Endothelial cell of umbilical vein (primary cell): ENCODE measurements at regions not wholly inside any gene's neighbourhood (a gene's known extent, or its start where the extent isn't known, plus 50 kb on each side); places are given as distances from the start of the nearest gene placed in this dataset.

Experiments
- BruUV-seq: library from RNA; stranded (reverse); fragments of 400-500 nt; replicated peaks from 2 replicates; lab custom pipeline; 2021; lab: Mats Ljungman, UMichigan
- CTCF ChIA-PET: fragments of 300-600, 350-600 bp; sonication (Branson Sonifier 250); formaldehyde crosslinking; loops from one replicate; lab custom pipeline; 2021; ENCODE audit warnings: antibody characterized with exemption, inconsistent platforms; lab: Charles Lee
- POLR2A ChIA-PET: fragments of 300-600, 350-600 bp; sonication (Branson Sonifier 250); formaldehyde crosslinking; loops from one replicate; lab custom pipeline; 2021; ENCODE audit warnings: antibody characterized with exemption, inconsistent platforms; lab: Charles Lee
- DNase-seq: peaks from one replicate; pipeline ENCODE4 v3.0.0-alpha.2; 2011; ENCODE audit warnings: low read depth, low spot score
- FAIRE-seq: peaks from 2 replicates; lab custom pipeline; 2011; peaks lifted over from hg19 to GRCh38; lab: Jason Lieb, UNC
- H2AFZ ChIP-seq: 2 replicates; pipeline ENCODE4 v1.6.0; 2012; ENCODE audit warnings: low read depth, low read length, control low read depth, inconsistent platforms
- H3K27ac ChIP-seq: 2 replicates; pipeline ENCODE4 v1.5.1; 2011; ENCODE audit warnings: low read depth, mild to moderate bottlenecking, control low read depth, low read length, moderate library complexity; ENCODE audit not compliant: insufficient read depth
- H3K27me3 ChIP-seq, 2 experiments: 2 replicates each; pipeline versions ENCODE4 v1.6.0 to v1.6.1; 2011; ENCODE audit warnings: low read length in 2 of 2, mixed read lengths in 1 of 2; ENCODE audit not compliant: control insufficient read depth in 2 of 2, insufficient read depth in 2 of 2
- H3K36me3 ChIP-seq, 2 experiments: 2 replicates in 1 of 2; 3 replicates in 1 of 2; pipeline ENCODE4 v1.5.1; 2011; ENCODE audit warnings: low read length in 2 of 2, mild to moderate bottlenecking in 1 of 2, moderate library complexity in 1 of 2; ENCODE audit not compliant: control insufficient read depth in 2 of 2, insufficient read depth in 2 of 2; ENCODE audit errors: extremely low read depth in 1 of 2
- H3K4me1 ChIP-seq: 3 replicates; pipeline ENCODE4 v1.5.1; 2011; ENCODE audit warnings: mild to moderate bottlenecking, low read length; ENCODE audit not compliant: control insufficient read depth, insufficient read depth; ENCODE audit errors: extremely low read depth
- H3K4me2 ChIP-seq: 2 replicates; pipeline ENCODE4 v1.6.1; 2011; ENCODE audit warnings: low read length, control low read depth, mixed read lengths; ENCODE audit not compliant: insufficient read depth
- H3K4me3 ChIP-seq, 3 experiments: fragments of 200-600 bp in 1 of 3; sonication (generic), shearing (Covaris generic) in 1 of 3; replicated peaks in 1 of 3; 2 replicates each; pipeline ENCODE4 v1.5.1; 2011 to 2016; ENCODE audit warnings: control low read depth in 3 of 3, low read length in 3 of 3, mild to moderate bottlenecking in 2 of 3, inconsistent platforms in 1 of 3, low read depth in 1 of 3, moderate library complexity in 1 of 3; ENCODE audit not compliant: insufficient read depth in 1 of 3
- H3K79me2 ChIP-seq: 2 replicates; pipeline ENCODE4 v1.6.0; 2012; ENCODE audit warnings: low read length, inconsistent platforms; ENCODE audit not compliant: control insufficient read depth, insufficient read depth
- H3K9ac ChIP-seq: replicated peaks from 2 replicates; pipeline ENCODE3; 2011; ENCODE audit warnings: low read length, control low read depth; ENCODE audit not compliant: insufficient read depth; ENCODE audit errors: extremely low read depth
- H3K9me1 ChIP-seq: replicated peaks from 3 replicates; pipeline ENCODE4 v1.6.0; 2011; ENCODE audit warnings: mild to moderate bottlenecking, low read length; ENCODE audit not compliant: control insufficient read depth, insufficient read depth; ENCODE audit errors: extremely low read depth
- H3K9me3 ChIP-seq: replicated peaks from 2 replicates; pipeline ENCODE4 v1.5.1; 2012; ENCODE audit warnings: low read length, inconsistent platforms; ENCODE audit not compliant: control insufficient read depth, insufficient read depth
- H4K20me1 ChIP-seq: replicated peaks from 2 replicates; pipeline ENCODE3; 2011; ENCODE audit warnings: mild to moderate bottlenecking, low read length; ENCODE audit not compliant: control insufficient read depth, insufficient read depth; ENCODE audit errors: extremely low read depth
- CTCF ChIP-seq, 2 donors: IDR thresholded peaks; 1 replicate in 1 of 2; 2 replicates in 1 of 2; pipeline ENCODE4 v1.5.1; 2011; ENCODE audit warnings: low read length in 2 of 2, mild to moderate bottlenecking in 2 of 2, moderate library complexity in 2 of 2, control low read depth in 1 of 2, inconsistent platforms in 1 of 2, low read depth in 1 of 2; ENCODE audit not compliant: insufficient read depth in 1 of 2; ENCODE audit errors: extremely low read depth in 1 of 2
- EZH2 ChIP-seq: IDR thresholded peaks from 2 replicates; pipeline ENCODE4 v1.6.1; 2012; ENCODE audit warnings: borderline replicate concordance, low read depth, mild to moderate bottlenecking, moderate library complexity, low read length, inconsistent platforms; ENCODE audit not compliant: severe bottlenecking
- FOS ChIP-seq: IDR thresholded peaks from 2 replicates; pipeline ENCODE4 v1.6.1; 2011; ENCODE audit warnings: mild to moderate bottlenecking, low read length, moderate library complexity, borderline replicate concordance; ENCODE audit not compliant: insufficient read depth
- GATA2 ChIP-seq: IDR thresholded peaks from 2 replicates; pipeline ENCODE4 v1.7.0; 2011; ENCODE audit warnings: low read depth, mild to moderate bottlenecking, moderate library complexity, mixed read lengths, low read length; ENCODE audit not compliant: insufficient read length, insufficient read depth
- JUN ChIP-seq: IDR thresholded peaks from 2 replicates; pipeline ENCODE4 v1.6.1; 2011; ENCODE audit warnings: borderline replicate concordance, low read depth; ENCODE audit not compliant: insufficient read length, insufficient read depth
- MAX ChIP-seq: IDR thresholded peaks from 2 replicates; pipeline ENCODE4 v1.6.1; 2011; ENCODE audit not compliant: insufficient read depth, insufficient read length
- MYC ChIP-seq: IDR thresholded peaks from one replicate; pipeline ENCODE4 v1.6.1; 2011; ENCODE audit warnings: mild to moderate bottlenecking, low read depth, low read length
- POLR2A ChIP-seq: IDR thresholded peaks from 2 replicates; pipeline ENCODE4 v1.6.1; 2012; ENCODE audit warnings: low read depth, mild to moderate bottlenecking, control low read depth, low read length
- POLR2AphosphoS5 ChIP-seq: IDR thresholded peaks from 2 replicates; pipeline ENCODE4 v1.6.1; 2012; ENCODE audit warnings: low read depth, mild to moderate bottlenecking, control low read depth, low read length, moderate library complexity; ENCODE audit not compliant: insufficient read depth
- dilution Hi-C: fragments of 300-500 bp; cut with MboI; formaldehyde crosslinking; loops from one replicate; pipeline ENCODE4 v1.15.0; 2019; ENCODE audit warnings: low sequenced_read_pairs; ENCODE audit not compliant: extremely low pct_ligation_motif_present
- intact Hi-C: fragments of 100-400 bp; cut with micrococcal nuclease; formaldehyde crosslinking; loops from one replicate; pipeline ENCODE4 v1.10.0; 2022

- H3K4me2 ChIP-seq = no peak overlapping the region
- H3K27me3 ChIP-seq = no peaks in the 10 kb centered on the region
- no peaks in the 10 kb centered on the region for H4K20me1 ChIP-seq
- DNase-seq (no peak), FAIRE-seq (no peak)
- no TSS peak for BruUV-seq
- no peak overlapping the region for H3K4me3 ChIP-seq
- no peak overlapping the region for H3K9ac ChIP-seq
- no peaks in the 10 kb centered on the region for H3K79me2 ChIP-seq
- H3K27ac ChIP-seq = no peak overlapping the region
- TF ChIP-seq MYC (no peak), FOS (no peak), POLR2AphosphoS5 (no peak), EZH2 (no peak), POLR2A (no peak), CTCF (IDR thresholded peaks at IDR 0.05; ENCODE audit: extremely low read depth in 1 of 2, insufficient read depth in 1 of 2, low read depth in 1 of 2, low read length in 2 of 2) (no peak), GATA2 (no peak)
- H3K9me3 ChIP-seq = no peaks in the 10 kb centered on the region
- H3K9me1 ChIP-seq = no peaks in the 10 kb centered on the region
- H3K4me1 ChIP-seq = no peaks in the 10 kb centered on the region
- CTCF ChIA-PET = no interaction called here
- POLR2A ChIA-PET = no interaction called here
- intact Hi-C loops = no loop called here
- dilution Hi-C loops = no loop called here
- H3K36me3 ChIP-seq = no peaks in the 10 kb centered on the region
- H2AFZ ChIP-seq = no peak overlapping the region
These were observed 386.2 kb downstream of the PRDM9 start for GRCh38 chr5:23893561-23893960.

- no peaks in the 10 kb centered on the region for H4K20me1 ChIP-seq
- ChIA-PET POLR2A (no interaction called here), CTCF (interaction anchor here (0.6 kb wide), 1 partner anchor 92 kb away, joined by 3 read pairs; no protein-coding TSS in a partner anchor)
- no peak for FAIRE-seq
- no peaks in the 10 kb centered on the region for H3K9me3 ChIP-seq
- H3K27me3 ChIP-seq = no peaks in the 10 kb centered on the region
- intact Hi-C loops = no loop called here
- no TSS peak for BruUV-seq
- H3K4me1 ChIP-seq = no peaks in the 10 kb centered on the region
- no peak overlapping the region for H2AFZ ChIP-seq
- H3K4me2 ChIP-seq = no peak overlapping the region
- dilution Hi-C loops = no loop called here
- H3K36me3 ChIP-seq = no peaks in the 10 kb centered on the region
- H3K79me2 ChIP-seq = no peaks in the 10 kb centered on the region
- H3K27ac ChIP-seq = no peak overlapping the region
- no peak overlapping the region for H3K9ac ChIP-seq
- DNase-seq = no peak
- no peak overlapping the region for H3K4me3 ChIP-seq
- no peaks in the 10 kb centered on the region for H3K9me1 ChIP-seq
- TF ChIP-seq FOS (no peak), CTCF (IDR thresholded peaks at IDR 0.05; ENCODE audit: extremely low read depth in 1 of 2, insufficient read depth in 1 of 2, low read depth in 1 of 2, low read length in 2 of 2) (no peak), MYC (no peak), MAX (no peak), JUN (no peak), POLR2A (no peak), POLR2AphosphoS5 (no peak), EZH2 (no peak), GATA2 (no peak)
These were observed 388.2 kb downstream of the PRDM9 start for GRCh38 chr5:23895614-23896013.
